Activated CD4-positive, alpha-beta T cell treated with anti-CD3 and anti-CD28 coated beads for 24 hours (primary cell): ENCODE measurements at regions not wholly inside any gene's neighbourhood (a gene's known extent, or its start where the extent isn't known, plus 50 kb on each side); places are given as distances from the start of the nearest gene placed in this dataset.

Experiments used
- DNase-seq, 2 donors: peaks; one replicate each; pipeline ENCODE4 v3.0.0-alpha.2; 2020; ENCODE audit warnings: low read depth in 2 of 2

DNA sequence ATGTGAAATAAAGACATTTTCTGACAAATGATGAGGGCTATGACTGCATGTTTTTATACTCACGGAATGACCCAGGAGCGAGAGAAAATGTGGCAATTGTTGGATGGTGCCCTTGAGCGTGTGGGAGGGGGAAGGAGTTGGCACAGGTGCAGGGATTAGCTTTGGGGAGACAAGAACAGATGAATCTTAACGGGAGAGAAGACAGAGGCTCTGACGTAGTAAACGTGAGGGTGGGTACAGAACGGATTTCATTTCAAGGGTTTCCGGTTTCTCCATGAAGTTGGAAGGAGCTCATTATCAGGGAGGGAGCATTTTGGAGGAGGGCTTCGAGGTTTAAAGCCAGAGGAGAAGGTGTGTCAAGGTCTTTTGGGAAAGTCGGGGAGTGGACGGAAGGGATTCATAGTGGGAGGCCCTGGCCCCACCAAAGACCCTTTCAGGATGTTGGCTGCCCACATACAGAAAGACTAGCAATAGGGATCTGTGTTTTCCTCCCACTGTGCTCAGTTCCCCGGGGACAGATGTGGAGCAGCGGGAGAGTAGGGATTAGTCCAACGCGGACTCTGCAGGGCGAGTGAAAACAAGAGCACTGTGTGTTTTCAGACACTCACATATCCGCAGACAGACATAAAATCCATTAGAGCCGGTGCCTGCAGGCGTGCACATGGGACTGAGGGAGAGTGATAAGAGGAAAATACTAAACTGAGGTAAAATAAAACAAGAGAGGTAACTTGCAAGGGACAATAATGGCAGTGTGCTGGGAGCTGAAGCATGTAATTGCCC lies 584.1 kb downstream of the AJAP1 start:
- no peak for DNase-seq

GRCh38 chr1:5235355-5235899 lies 581.0 kb downstream of the AJAP1 start:
- no peak for DNase-seq

DNA sequence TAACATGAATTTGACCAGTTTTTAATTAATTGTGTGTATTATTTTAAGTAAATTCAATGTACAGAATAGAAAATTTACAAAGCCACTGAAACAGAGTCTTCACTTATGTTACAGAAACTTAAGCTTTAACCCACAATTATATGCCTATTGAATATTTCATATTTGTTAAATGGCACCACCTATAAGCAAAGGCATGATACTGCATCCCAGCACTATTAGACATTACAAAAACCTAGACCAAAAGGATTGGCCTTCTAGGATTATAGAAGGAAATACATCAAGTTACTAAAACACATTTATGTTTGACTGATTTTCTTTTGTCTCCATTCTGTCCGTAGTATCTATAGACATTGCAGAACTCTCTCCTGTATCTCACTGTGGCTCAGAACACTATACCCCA lies 578.1 kb downstream of the AJAP1 start:
- DNase-seq = no peak

DNA sequence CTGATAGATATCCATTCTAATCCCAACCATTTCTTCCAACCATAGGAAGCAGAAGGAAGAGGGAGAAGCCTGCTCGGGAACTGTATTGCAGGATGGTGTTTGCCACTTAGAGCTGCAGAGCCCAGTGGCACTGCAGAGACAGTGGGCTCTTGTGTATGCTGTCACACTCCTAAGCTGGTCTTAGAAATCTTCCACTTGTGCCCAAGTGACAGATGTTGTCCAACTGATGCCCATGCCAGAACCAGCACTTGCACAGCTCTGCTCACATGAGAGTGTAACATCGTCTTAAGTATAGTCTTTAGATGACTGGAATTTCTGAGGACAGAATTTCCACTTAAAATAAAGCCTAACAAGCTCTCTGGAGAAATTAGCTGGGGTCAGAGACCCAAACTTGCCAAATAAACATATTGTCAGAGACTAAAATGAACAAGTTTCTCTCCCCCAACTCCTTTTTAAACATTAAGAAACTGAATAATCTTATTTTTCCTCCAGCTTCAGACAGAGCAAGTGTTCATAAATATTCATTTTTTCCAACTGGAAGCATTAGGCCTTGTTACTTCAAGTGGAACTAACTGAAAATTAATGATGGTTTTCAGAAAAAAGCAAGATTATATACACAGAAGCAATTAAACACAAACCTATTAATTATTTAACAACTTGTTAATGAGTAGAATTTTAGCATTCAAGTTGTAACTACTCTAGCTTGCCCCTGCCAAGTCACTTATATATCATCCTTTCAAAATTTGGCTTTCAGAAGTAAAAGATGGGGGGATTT lies 577.3 kb downstream of the AJAP1 start:
- DNase-seq = no peak

GRCh38 chr1:5227114-5227513 lies 572.7 kb downstream of the AJAP1 start:
- no peak for DNase-seq

DNA sequence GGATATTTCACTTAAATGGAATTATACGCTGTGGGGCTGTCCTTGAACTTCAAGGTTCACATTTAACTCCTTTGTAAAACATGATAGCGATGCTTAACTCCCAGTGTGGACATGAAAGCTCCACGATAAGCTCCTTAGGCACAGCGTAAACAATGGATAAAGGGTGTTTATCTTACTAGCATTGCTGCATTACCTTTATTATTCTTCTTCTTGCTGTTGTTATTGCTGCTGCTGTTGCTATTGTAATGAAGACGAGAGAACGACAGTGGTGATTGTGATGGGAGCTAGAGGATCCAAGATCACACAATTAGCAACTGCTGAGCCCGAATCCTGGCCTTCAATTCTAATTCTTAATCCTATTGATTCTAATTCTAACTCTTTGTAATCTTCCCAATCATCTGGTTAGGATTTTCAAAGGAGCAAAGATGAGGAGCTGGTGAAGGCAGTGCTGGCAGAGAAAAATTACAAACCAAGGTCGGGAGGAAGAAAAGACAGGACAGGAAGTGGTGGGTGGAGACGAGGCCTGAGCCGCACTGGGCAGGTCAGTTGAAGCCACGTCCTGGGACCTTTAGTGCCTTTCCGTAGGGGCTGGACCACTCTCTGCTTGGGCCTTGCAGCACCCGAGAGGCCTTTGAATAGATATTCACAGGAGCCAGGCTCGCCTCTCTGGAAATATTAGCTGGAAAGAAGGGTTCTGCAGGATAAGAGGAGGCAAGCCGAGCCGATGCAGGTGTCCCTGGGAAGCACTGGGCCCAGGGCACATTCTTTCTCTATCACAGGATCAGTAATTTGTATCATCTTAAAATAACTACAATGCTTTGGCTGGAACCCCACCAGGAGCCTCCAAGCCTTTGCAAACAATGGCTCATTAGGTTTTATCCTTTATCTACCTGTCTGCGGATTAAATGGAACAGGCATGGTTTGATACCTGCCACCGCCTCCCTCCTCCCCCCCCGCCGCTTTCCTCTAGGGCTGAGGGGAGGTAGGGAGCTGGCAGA lies 571.6 kb downstream of the AJAP1 start:
- DNase-seq = no peak

DNA sequence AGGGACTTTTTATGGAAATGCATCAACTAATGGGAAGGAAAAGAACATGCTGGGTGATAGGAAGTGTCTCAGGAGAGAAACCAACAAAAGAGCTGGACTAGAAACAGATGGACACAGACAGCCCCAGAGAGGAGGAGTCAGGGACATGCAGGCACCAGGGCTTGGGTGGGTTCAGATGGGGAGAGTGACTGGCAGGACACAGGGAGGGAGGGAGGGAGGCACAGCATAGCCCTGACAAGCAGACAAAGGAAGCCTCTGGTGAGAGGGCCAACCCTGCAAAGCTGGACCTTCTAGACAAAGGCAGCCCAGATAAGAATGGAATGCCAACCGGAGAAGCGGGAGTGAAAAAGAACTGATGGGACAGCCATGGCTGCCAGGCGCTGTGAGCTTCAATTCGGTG lies 568.8 kb downstream of the AJAP1 start:
- no peak for DNase-seq

DNA sequence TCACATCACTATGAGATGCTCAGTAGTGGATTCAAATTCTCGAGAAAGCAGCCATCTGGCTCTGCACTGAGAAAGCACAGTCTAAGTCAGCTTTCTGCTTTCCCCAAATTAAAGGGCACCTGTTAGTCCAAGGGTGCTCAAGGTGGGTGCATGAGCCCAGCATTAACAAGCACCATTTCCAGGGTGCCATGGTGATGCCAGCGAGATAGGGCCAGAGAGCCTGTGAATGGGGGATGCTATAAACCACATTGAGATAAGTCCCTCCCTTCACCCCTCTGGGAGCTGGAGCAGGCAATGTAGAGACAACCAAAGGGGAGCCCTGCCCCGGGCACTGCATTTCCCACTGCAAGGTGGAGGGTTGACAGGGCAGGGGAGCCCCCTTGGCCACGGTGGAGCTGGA lies 568.2 kb downstream of the AJAP1 start:
- DNase-seq = no peak

DNA sequence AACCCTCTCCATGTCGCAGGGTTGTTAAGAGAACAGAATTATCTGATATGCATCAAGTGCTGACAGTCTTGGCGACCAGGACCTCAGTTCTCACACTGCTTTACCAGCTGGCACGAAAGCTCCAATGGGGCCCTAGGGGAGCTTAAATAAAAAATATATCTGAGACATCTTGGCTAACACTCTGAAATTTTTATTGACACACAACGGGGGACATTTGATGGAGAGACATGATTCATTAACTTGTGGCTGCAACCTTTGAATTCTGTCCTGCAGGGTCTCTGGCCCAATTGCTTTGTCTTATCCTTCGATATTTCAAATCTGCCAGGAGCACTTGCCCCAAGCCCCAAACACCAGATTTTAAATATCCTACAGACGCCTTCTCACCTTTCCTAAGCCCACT lies 567.0 kb downstream of the AJAP1 start:
- no peak for DNase-seq

- no peak for DNase-seq
These were observed 566.4 kb downstream of the AJAP1 start for GRCh38 chr1:5220821-5221220.

DNA sequence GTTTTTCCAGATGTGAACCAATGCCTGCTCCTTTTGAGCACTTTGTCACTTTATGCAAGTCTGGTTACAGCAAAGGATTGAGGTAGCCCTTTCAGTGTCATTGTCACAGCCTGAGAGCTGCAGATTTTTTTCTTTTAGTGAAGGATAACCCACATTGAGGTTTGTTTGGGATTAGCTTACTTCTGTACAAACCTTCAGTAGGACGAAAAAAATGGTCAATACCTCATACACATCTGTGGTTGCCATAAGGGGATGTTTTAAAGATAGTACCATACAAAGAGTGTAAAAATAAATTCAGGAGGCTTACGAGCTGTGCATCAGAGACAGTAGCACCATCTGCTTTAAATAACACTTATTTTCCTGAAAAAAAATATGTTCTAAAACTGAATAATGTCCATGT lies 566.0 kb downstream of the AJAP1 start:
- no peak for DNase-seq

GRCh38 chr1:5200006-5200405 lies 545.6 kb downstream of the AJAP1 start:
- DNase-seq = no peak

DNA sequence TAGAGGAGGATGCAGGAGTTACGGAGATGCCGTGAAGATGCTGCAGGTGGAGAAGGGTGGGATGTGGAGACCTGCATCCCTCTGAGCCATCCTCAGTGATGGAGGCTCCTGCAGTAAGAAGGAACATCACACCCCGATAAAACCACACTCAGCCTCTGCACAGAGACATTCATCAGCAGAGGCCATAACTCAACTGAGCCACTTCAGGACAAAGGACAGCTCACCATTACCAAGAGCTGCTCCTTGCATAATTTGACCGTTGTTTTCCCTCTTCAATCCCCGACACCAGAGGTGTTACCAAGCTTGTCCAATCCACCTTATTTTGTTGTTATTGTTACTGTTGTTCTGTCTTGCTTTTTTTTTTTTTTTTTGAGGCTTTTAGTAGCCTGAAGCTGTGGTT lies 543.9 kb downstream of the AJAP1 start:
- DNase-seq = no peak

DNA sequence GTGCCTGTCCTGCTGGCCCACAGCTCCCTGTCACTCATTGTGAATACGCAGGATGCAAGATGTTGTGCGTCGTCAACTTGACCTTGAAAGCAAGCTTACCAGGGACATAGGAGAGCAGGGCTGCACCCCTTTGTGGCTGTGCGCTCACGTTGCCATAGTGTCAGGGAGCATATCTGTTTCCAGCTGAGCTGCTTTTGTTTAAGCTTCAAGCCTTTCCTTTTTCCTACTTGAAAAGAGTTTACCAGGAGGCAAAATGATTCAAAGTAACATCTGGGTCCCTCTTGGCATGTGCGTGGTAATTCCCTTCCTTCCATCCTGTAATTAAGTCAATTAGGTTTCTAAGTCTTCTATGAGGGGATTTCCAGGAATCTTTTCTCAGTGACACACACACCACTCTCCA lies 537.1 kb downstream of the AJAP1 start:
- no peak for DNase-seq

DNA sequence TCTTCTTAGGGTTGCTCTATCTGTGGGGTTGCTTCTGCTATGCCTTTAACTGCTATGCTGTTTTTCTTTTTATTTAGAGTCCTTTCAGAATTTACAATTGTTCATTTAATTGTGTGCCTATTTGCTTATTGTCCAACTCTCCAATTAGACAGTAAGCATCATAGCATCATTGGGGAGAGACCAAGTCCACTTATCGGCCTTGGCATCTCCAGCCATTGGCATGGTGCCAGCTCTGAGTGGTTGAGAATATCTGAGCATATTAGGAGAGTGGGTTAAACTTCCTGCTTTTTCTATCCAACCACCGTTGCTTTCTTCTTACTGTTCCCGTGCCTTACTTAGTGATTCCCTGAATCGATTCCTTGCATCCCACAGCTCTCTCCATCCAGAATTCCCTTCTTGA lies 535.0 kb downstream of the AJAP1 start:
- no peak for DNase-seq

- no peak for DNase-seq
These were observed 511.4 kb downstream of the AJAP1 start for GRCh38 chr1:5165762-5166161.

GRCh38 chr1:5164158-5164557 lies 509.7 kb downstream of the AJAP1 start:
- no peak for DNase-seq

GRCh38 chr1:5161372-5161771 lies 507.0 kb downstream of the AJAP1 start:
- DNase-seq = no peak

DNA sequence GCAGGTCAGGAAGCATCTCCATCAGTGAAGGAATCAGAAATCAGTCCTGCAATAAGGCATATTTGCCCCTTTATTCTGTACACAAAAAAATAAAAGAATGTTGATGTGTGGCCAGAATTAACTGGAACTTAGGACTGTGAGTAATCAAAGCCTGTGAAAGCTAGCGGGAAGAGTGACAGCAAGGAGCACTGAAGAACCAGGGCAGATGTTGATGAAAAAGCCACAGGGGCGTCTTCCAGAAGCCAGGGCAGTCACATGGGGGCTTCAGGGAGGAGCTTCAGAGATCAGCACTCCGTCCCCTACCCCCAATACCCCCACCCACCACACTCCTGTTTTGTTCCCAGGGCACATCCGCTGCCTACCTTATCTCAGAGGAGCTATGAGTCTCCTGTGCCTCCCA lies 502.8 kb downstream of the AJAP1 start:
- DNase-seq = no peak

- DNase-seq = no peak
These were observed 502.2 kb downstream of the AJAP1 start for GRCh38 chr1:5156416-5157120.

DNA sequence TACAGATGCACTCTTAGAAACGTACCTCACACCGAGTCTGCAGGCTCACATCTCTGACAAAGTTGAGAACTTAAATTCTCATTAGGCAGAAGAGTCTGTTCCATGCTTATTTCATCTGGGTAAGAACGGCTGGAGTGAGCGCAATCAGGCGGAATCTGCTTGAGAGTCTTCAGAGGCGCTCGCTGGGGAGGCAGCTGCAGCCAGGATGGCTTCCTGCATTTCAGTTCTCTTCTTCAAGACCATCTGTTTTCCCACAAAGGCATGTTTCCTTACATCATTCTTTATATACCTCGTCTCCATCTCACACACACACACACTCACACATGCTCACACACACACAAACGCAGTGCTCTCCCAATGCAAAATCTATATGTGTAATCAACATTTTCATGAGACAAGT lies 497.1 kb downstream of the AJAP1 start:
- no peak for DNase-seq
